22Rv1 (cell line): ENCODE measurements at regions not wholly inside any gene's neighbourhood (a gene's known extent, or its start where the extent isn't known, plus 50 kb on each side); places are given as distances from the start of the nearest gene placed in this dataset.

ENCODE experiments used
- H3K27ac ChIP-seq: fragments of 450-650 bp; 2 replicates; pipeline ENCODE4 v1.5.1; 2017
- CTCF ChIP-seq: fragments of 450-650 bp; IDR thresholded peaks from 2 replicates; pipeline ENCODE4 v1.5.1; 2017; ENCODE audit warnings: mild to moderate bottlenecking
- ZFX ChIP-seq: fragments of 450-650 bp; IDR thresholded peaks from 2 replicates; pipeline ENCODE4 v1.6.1; 2017; ENCODE audit warnings: antibody characterized with exemption, borderline replicate concordance

DNA sequence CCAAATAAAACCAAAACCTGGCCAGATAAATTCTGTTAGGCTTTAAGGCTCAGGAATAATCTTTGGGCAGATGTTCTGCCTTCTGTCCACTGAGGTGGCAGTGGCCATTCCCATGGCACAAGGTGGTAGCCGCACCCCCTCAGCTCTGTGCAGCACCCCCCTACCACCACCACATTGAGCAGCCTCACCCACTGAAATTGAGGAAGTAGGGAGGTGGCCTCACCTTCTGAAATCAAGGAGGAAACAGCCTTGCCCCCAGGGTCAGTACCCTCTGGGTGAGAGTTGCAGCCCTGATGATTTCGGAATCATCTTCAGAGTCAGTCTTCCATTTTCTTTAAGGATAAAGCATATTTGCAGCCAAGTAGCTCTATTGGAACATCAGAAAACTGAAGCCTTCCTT lies 204.8 kb upstream of the PIK3R1 start:
- TF ChIP-seq CTCF (no peak), ZFX (no peak)
- no peak overlapping the region for H3K27ac ChIP-seq

DNA sequence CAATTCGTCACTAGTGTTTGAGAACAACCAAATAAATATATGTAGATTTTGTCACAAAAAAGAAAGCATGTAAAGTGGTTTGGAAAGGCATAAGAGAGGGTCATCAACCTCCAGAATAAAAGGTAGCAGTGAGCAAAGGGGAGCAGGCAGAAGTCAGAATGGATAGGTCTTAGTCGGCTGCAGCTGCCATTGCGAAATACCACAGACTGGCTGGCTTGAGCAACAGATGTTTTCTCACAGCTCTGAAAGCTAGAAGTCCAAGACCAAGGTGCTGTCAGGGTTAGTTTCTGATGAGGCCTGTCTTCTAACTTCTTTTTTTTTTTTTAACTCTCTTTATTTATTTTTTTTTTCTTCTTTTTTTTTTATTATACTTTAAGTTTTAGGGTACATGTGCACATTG lies 208.1 kb upstream of the PIK3R1 start:
- no peak overlapping the region for H3K27ac ChIP-seq
- TF ChIP-seq ZFX (no peak), CTCF (no peak)

GRCh38 chr5:68002836-68003235 lies 212.7 kb upstream of the PIK3R1 start:
- TF ChIP-seq CTCF (no peak), ZFX (no peak)
- no peak overlapping the region for H3K27ac ChIP-seq

DNA sequence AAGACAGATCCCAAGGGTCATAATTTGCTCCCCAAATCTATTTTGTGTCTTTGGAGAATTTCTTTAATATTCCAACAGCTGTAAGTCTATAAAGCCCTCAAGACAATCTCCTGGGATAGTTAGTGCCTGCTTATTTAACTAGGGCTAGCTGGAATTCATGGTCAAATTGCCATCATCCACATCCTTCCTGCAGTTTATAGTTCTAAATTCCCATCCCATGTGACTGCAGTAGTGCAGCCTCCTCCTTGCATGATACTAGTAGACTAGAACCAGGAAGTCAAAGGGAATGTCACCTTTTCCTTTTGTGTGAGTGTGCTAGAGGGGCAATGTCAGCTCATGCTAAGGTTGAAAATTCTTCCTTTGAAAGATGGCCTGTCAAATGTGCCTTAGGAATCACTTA lies 214.8 kb upstream of the PIK3R1 start:
- no peak for TF ChIP-seq ZFX
- TF ChIP-seq CTCF, result no peak

DNA sequence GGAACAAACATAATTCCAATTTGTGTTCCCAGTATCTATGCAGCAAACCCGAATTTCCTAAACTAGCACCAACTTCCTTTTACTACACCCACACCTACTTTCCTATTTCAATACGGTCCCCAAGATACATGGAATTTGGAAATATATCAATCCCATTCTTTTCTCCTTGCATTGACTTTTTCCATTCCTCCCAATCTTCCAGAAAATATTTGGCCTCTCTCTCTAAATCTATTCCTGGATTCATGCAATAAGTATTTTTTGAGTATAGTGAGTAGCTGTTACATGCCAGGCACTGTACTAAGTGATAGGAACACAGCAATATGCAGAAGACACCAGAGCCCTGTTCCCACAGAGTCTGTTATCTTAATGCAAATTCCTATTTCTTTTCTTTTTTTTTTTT lies 216.2 kb upstream of the PIK3R1 start:
- no peak for TF ChIP-seq ZFX
- no peak for TF ChIP-seq CTCF
- H3K27ac ChIP-seq, result no peak overlapping the region

More for the DNA sequence above, 214.8 kb upstream of the PIK3R1 start:
- no peak overlapping the region for H3K27ac ChIP-seq

- H3K27ac ChIP-seq, result 0 out of 2 replicates have a peak overlapping the region, but pooled peaks have one; percentile 35
- no peak for TF ChIP-seq CTCF
- no peak for TF ChIP-seq ZFX
Observed at GRCh38 chr5:67998709-67999261, 216.8 kb upstream of the PIK3R1 start.

DNA sequence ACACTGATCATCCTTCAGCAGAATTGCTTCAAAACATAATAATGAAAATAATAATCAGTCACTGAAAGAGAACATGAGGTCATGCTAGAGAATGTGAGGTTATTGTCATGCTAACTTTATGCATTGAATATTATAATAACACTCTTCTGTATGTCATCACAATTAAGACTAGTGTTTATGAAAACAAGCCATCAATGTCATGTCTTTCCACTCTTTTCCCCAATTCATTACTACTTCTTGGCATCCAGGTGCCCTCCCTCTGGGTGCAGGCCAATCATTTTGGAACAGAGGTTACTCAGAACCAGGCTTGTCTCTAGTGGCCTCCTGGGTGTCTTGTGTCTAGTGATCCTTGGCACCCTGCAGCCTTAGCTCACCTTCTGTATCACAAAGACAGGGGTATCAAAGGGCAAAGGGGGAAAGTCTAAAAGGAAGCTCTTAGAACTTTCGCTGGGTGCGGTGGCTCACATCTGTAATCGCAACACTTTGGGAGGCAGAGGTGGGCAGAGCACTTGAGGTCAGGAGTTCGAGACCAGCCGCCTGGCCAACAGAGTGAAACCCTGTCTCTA lies 217.6 kb upstream of the PIK3R1 start:
- no peak overlapping the region for H3K27ac ChIP-seq
- TF ChIP-seq ZFX (no peak), CTCF (no peak)
